ENCODE measurements at regions not wholly inside any gene's neighbourhood (a gene's known extent, or its start where the extent isn't known, plus 50 kb on each side); places are given as distances from the start of the nearest gene placed in this dataset.
"Not testable (repeated sequence)": the region's sequence is repeated elsewhere in the genome, so short reads cannot be mapped to it uniquely, and the experiment has no call there.

DNA sequence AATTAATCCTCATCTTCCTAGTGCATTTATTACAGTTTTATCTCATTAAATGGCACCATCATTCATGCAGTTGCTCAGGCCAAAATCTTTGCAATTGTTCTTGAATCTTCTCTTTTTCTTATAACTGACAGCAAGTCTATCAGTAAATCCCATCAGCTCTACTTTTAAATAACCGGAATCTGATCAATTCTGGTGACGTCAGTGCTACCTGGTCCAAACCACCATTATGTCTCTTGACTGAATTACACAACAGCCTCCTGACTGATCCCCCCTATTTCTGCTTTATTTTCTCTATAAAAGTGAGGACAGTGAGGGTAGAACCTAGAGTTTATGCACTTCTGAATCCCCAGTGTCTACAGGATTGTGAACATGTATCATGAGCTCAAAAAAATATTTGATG, 787.4 kb downstream of the AACS start:
- no peak for DNase-seq (ENCODE audit: low read depth in 4 of 4, low spot score in 2 of 4)

DNA sequence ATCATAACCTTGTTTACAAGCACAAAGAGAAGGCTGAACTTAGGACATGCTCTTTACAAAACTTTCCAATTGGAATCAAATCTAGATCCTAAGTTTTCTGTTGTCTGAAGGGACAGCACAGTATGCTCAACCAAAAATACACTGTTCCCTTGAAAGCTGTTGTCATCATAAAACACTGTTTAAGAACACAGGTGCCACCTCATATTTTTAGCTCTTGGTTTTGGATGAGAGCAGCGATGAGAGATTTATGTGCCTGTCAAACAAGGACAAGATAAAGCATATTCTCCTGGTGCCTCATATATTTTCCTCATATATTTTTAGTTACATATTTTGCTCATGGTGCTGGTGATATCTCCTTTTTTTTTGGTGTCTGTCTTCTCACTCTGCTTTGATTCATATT, 788.4 kb downstream of the AACS start:
- DNase-seq (ENCODE audit: low read depth in 4 of 4, low spot score in 2 of 4) = no peak

DNA sequence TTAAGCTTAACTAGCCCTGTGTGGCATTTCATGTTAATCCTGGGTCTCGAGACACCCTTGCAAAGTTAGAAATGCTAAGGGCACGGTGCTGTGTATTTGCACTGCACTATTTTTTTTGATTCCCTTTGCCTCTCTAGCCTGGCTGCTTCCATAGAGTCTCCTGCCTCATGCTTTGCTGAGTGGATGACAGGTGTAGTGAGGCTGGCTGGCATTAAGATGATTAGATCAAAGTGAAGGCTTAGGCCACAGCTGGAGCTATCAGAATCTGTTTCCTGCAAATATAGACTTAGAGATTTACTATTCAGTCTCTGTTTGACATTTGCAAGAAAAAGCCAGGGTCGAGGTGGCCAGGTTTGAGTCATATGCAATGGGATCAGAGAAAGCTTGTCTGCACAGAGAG, 791.1 kb downstream of the AACS start:
- DNase-seq (ENCODE audit: low read depth in 4 of 4, low spot score in 2 of 4) = no peak

DNA sequence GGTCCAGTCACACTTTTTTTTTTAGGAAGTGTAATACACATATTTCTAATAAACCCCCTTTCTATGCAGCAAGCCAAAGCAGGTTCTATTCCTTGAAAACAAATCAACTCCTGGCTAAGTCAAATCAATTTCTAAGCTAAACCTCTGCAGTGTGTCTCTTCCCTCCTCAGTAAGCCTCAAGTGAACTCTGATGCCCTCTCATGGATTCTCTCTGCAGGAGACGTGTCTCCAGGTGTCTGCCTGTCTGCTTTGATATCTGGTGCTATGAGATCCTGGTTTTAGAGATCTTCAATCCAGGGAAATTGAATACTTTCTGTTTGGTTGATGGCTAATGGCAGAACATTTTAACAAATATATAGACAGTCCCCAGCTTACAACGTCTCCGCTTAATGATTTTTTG, 791.7 kb downstream of the AACS start:
- no peak for DNase-seq (ENCODE audit: low read depth in 4 of 4, low spot score in 2 of 4)

DNA sequence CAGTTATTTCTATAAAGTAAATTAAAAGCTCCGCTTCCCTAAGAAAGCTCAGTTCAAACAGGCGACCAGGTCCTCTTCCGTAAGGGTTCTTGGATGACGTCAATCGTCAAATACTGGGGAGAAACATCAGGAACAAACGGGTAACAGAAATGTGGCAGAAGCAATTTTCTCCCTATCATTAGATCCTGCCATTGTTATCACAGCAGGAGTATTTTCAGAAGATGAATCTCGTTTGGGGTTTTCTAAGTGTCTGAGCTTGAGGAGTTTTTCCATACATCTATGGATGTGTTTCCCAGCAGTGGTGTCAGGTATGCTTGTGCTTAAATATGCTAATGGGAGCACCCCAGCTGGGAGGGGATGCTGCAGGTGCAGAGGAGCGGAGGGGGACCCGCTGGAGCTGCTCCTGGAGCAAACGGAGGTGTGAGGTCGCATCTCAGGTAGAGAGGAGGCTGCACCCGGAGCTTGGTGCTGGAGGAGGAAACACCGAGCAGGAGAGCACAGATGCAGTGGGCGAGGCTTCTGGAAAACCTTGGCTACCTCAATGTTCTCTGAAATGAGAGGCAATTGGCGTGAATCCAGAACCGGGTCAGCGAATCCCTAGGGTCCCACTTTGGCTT, 795.5 kb downstream of the AACS start:
- no peak for DNase-seq (ENCODE audit: low read depth in 4 of 4, low spot score in 2 of 4)

DNA sequence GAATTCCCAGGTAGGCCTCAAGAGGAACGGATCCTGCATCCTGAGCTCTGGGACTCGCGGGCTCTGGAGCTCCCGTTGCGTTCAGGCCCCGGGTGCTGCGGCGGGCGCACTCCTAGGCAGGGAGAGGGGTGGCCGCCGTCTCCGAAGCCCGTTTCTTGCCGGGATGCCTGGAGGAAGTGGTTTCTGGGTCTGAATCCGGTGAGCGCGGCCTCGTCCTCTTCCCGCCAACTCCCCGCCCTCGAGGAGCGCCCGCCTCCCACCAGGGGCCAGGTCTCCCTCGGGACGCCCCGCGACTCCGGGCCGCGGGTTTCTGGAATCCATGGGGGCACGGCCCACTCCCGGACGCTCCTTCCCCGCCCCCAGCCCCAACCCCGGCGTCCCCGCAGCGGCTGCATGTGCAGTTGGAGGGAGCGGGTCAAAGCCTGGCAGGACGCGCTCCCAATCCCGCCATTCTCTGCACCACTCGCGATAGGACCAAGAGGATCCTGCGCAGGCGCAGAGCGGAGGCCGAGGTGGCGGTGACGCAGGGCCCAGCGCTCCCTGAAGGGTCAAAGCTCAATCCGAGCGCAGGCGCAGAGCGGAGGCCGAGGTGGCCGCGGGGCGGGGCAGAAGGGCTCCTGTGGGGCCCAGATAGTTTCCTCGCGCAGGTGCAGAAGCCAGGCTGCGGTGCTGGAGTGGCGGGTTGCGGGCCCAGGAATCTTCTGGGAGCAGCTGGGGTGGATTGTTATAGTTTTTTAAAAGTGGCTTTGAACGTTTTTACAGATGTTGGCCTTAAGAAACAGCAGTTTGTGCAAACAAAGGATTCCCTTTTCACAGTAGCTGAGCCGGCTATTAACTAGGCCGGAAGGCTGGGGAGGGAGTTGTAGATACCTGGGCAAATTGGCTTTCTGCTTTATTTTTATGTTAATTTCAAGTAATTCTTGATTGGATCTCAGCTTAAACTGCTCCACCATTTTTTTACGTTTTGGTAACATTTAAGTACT, 796.4 kb downstream of the AACS start:
- peak in 3 of 4 donors; percentile 13 to 41 (median 19) for DNase-seq (ENCODE audit: low read depth in 4 of 4, low spot score in 2 of 4)

DNA sequence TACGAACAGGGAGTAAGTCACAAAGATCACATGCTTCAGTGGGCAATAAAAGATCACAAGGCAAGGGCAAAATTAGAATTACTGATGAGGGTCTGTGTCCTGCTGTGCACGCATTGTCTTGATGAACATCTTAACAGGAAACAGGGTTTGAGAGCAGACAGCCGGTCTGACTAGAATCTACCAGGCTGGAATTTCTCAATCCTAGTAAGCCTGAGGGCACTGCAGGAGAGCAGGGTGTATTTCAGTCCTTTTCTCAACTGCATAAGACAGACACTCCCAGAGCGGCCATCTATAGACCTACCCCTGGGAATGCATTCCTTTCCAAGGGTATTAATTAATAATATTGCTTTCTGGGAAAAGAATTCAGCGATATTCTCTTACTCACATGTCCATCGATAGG, 800.0 kb downstream of the AACS start:
- DNase-seq (ENCODE audit: low read depth in 4 of 4, low spot score in 2 of 4) = not testable (repeated sequence)

DNA sequence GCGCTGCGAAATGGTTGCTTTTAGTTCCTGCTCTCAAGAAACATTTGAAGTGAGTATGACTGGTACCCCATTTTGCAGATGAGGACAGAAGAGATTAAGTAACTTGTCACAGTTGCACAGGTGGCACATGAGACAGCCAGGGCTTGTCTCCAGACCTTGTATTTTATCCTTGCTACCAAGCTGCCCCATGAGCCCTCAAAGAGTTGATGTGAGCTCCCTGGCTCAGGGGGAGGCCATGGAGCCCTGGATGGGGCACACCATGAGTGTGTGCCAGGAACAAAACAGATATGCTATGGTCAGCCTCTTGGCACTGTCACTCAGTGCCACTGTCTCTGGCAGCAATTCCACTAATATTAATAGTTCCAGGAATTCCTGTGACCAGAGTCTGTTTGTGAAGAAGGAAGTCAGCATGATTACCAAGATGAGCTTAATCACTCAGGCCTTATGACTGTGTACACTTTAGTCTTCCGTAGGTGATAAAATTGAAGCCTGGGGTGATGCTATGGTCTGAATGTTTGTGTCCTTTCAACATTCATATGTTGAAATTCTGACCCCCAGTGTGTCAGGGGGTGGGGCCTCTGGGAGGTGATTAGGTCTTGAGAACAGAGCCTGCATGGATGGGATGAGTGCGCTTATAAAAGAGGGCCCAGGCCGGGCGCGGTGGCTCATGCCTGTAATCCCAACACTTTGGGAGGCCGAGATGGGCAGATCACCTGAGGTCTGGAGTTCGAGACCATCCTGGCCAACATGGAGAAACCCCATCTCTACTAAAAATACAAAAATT, 806.8 kb downstream of the AACS start:
- no peak for DNase-seq (ENCODE audit: low read depth in 4 of 4, low spot score in 2 of 4)

DNA sequence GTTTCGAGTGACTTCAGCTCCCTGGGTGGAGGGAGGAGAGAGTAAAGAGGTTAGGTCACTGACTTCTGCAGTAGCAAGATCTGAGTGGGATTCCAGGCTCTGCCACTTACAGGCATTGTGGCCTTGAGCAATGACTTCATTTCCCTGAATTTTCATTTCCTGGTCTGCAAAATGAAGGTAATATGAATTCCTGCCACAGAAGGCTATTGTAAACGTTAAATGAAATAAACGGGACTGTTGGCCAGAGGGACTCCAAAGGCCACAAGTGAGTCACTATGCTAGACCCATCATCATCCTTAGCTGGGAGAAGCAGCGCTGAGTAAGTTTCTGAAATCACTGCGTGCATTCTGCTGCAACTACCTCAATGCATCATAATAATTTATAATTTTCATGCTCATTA, 807.8 kb downstream of the AACS start:
- no peak for DNase-seq (ENCODE audit: low read depth in 4 of 4, low spot score in 2 of 4)

DNA sequence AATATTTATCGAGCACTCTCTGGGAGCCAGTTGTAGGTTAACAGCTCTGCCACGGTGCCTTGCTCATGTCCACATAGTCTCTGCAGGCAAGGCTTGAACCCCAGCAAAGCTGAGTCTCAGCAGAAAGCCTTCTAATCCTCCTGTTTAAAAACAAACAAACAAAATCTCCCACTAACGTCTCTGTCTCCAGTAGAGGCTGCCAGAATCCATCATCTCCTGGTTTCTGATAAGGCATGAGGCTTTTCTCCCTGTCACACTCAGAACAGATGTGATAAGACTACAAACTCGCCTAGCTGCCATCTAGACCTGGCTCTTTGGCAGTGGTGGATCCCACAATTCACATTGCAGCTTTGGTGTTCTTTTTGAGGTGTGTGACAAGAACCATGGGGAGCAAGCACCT, 813.2 kb downstream of the AACS start:
- DNase-seq (ENCODE audit: low read depth in 4 of 4, low spot score in 2 of 4) = no peak

DNA sequence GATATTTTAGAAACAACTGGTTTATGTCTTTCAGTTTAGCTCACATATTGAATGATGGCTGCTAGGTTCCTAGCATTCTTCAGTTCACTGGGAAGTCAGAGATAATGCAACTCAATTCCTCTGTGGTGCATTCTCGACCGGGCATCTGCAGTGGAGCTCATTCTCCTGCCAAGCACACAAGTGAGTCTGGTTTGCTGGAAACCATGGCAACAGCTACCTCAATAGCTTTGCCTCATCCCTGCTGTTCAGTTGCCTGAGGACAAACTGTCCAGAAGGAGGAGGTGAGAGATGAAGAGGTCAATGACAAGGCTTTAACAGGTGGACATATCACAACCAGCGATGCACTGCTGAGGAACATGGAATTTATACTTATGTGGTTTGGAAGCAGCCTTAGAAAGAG, 816.9 kb downstream of the AACS start:
- DNase-seq (ENCODE audit: low read depth in 4 of 4, low spot score in 2 of 4) = no peak

DNA sequence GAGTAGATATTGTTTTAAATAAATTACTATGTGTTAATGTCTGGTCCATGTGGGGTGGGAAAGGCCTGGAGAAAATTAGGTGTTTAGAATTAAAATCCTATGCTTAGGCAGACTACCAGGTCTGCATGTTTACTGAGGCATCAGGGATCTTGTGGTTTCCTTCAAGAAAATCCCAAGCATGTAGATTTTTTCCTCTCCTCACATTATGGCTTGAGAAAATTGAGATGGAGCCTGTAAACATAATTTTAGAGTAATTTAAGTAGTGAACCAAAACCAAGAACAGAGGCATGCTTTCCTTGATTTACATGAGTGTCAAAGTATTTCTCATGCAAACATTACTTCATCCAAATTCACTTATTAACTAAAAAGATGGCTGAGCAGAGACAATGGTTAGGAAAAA, 823.7 kb downstream of the AACS start:
- no peak for DNase-seq (ENCODE audit: low read depth in 4 of 4, low spot score in 2 of 4)

DNA sequence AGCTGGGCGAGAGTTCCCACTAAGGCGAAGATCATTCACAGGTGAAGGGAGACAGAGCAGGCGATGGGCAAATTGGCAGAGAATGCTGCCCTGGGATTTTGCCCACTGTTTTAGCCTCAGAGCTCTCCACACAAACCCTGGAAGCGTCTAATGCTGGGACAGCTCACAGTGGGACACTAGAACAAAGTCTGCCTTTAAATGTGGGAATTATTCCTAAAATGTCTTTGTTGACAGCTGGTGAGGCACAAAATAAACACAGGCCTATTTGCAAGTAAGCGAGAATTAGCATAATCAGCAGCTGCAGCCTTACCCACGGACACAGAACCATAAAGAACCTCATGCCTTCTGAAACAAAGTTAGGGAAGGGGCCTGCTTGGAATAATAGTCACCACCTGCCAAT, 824.5 kb downstream of the AACS start:
- no peak for DNase-seq (ENCODE audit: low read depth in 4 of 4, low spot score in 2 of 4)

DNA sequence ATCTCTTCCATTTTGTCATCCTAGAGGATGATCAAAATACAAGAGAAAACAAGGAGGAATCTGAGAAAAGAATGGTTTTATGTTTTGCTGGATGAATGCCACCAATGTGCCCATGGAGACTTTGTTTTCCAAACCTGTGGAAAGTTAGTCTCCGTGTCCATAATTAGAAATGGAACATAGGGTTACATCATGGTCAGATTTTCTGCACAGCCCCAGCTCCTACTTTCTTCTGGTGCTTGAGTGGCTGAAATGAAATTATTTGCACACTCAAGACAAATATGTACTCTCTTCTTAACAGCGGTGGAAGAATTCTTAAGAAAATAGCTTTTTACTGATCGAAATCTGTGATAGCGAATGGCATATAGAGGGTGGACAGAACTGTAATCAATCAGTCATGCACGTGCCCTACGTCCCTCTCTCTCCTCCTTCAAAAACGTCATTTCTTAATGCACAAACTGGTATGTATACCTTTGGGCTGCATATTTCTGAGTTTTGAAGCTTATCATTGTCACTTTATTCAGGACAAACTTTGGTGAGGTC, 825.2 kb downstream of the AACS start:
- no peak for DNase-seq (ENCODE audit: low read depth in 4 of 4, low spot score in 2 of 4)

DNA sequence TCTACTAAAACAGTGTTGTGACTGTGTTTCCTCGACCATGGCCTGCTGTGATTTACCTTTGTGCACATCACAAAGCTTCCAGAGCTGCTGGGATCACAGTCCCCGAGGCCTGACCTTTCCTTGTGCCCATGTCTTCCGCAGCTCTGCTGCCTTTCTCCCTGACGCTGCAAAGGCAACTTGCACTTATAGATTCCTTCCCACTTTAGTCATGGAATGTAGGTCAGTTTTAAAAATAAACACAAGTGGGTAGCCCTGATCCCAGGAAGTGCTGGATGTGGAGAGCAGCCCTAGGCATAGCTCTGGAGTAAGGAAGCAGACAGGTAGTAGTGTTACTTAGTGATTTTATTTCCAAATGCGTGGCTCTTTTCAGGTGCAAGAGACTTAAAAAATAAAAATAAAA, 825.7 kb downstream of the AACS start:
- DNase-seq (ENCODE audit: low read depth in 4 of 4, low spot score in 2 of 4) = no peak

DNA sequence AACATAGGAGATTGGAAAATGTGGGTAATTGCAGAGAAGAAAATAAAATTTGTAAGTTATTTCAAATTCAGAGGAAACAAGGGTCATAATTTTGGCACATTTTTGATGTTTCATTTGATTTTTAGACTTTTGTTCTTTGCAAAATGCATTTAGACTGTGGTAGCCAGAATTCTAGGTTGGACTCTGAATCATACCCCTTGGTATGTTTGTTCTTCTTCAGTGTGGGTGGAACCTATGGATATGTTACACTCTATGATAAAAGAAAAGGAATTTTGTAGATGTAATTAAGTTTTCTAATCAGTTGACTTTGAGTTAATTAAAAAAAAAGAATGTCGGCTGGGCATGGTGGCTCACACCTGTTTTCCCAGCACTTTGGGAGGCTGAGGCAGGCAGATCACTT, 827.0 kb downstream of the AACS start:
- DNase-seq (ENCODE audit: low read depth in 4 of 4, low spot score in 2 of 4) = no peak

DNA sequence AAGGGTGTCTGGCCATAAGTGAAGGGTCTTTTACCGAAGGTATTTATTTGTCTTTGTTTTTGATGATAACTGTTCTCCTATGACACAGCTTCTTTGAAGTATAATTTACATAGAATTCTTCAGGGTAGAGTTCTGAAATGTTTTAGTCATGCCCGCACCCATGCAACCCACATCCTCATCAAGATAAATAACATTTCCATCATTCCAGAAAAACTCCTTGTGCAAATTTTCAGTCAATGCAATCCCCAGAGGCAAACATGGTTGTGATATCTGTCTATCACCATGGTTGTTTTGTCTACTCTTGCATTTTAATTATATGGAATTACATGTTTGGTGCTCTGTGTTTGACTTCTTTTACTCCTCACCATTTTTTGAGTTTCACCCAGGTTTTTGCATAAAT, 837.8 kb downstream of the AACS start:
- DNase-seq (ENCODE audit: low read depth in 4 of 4, low spot score in 2 of 4) = no peak

DNA sequence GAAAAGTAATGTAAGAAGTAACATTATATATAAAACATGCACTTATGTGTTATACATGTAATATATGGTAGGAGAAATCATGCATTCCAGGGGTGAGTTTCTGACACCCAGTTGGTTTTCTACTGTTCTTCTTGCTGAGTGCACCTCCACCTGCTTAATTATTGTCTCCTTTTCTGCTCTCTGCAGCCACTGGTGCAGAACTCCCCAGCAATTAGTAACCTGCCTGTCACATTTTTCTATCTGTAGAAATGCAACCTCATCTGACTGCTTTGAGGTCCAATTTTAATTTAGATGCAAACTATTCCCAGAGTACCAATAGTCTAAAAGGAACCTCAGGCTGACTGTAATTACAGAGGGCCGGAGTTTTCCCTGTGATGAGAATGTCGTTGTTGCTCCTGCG, 842.1 kb downstream of the AACS start:
- no peak for DNase-seq (ENCODE audit: low read depth in 4 of 4, low spot score in 2 of 4)

DNA sequence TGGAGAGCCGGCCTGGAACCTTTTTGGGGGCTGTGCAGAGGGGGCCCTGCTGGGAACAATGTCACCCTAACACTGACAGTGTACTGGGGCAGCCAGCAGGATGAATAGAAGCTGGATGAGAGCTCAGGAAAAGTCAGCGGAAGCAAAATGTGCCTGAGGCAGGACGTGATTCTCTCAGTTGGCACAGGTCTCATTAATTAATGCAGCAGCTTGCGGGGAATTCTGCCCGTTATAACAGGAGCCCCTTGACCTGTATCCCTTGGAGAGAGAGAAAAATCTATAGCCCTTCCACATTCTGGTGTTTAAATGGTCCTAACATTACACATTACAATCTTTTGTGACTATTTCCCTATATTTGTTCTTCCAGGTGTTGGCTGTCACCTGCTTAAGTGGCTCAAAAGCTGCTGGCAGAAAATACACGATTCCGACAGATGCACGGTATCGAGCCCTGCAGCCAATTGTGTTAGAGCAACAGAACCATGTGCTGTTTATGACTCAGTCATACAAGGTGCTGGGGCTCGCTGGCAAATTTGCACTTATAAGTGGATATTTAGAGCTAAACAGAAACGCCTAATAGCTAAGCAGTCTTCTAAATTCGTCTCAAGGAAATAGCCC, 854.7 kb downstream of the AACS start:
- DNase-seq (ENCODE audit: low read depth in 4 of 4, low spot score in 2 of 4) = no peak

DNA sequence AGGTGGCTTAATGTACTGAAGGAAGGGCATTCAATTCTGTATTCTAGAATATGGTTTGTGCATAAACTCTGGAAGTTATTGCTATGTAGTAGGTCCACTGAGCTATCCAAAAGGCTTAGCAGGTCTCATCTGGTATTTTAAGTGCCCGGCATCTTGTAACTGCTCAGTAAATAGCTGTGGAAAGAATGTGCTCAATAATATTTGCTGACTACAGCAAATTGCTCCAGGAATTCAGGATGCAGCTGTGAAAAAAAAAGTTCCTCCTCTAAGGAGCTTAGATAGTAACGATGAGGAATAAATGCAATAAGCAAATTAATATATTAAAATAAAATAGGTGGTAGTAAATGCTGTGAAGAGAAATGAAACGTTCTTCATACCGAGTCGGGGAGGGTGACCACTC, 857.1 kb downstream of the AACS start:
- DNase-seq (ENCODE audit: low read depth in 4 of 4, low spot score in 2 of 4) = no peak

DNA sequence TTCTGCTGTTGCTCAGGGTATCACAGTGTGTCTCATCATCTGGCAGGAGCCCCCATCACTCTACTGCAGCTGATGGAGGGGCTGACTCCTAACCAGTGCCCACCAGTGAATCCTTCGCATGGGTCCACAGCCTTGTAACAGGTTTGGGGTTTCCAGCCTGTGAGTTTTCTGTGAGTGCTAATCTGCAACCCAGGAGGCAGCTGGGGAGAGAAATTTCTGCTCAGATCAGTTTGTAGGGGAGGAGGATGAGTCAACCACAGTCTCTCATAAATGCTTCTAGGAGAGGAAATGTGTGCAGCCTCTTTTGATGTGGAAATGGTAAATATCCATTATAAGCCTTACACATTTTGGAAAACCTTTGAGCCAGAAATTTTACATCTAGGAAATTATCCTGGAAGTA, 871.3 kb downstream of the AACS start:
- no peak for DNase-seq (ENCODE audit: low read depth in 4 of 4, low spot score in 2 of 4)

All from left renal cortex interstitium (tissue), 4 donors.